T-helper 2 cell treated with Interferon-gamma antibody and Interleukin-4, amounts not matched to agents 5 μg/mL and 100 μg/mL, for 36 hours (primary cell): ENCODE measurements at regions not wholly inside any gene's neighbourhood (a gene's known extent, or its start where the extent isn't known, plus 50 kb on each side); places are given as distances from the start of the nearest gene placed in this dataset.
"Not testable (repeated sequence)": the region's sequence is repeated elsewhere in the genome, so short reads cannot be mapped to it uniquely, and the experiment has no call there.

Experiments used
- DNase-seq: peaks from one replicate; pipeline ENCODE4 v3.0.0; 2021; ENCODE audit warnings: low spot score
- H3K27ac Mint-ChIP-seq: one replicate; pipeline ENCODE4 v1.8.0; 2021; ENCODE audit warnings: mild to moderate bottlenecking, mixed read lengths
- H3K27me3 Mint-ChIP-seq: one replicate; pipeline ENCODE4 v1.8.0; 2021; ENCODE audit warnings: low read depth, mixed read lengths
- H3K36me3 Mint-ChIP-seq: one replicate; pipeline ENCODE4 v1.8.0; 2021; ENCODE audit warnings: low read depth, mixed read lengths
- H3K4me1 Mint-ChIP-seq: one replicate; pipeline ENCODE4 v1.8.0; 2021; ENCODE audit warnings: low read depth, mixed read lengths
- H3K4me3 Mint-ChIP-seq: one replicate; pipeline ENCODE4 v1.8.0; 2022; ENCODE audit warnings: mild to moderate bottlenecking, moderate library complexity, mixed read lengths
- H3K9me3 Mint-ChIP-seq: one replicate; pipeline ENCODE4 v1.8.0; 2021; ENCODE audit warnings: mixed read lengths

- Mint-ChIP-seq H3K4me3 (no peak overlapping the region), H3K9me3 (peaks cover 11% of the 10 kb centered on the region), H3K4me1 (no peaks in the 10 kb centered on the region), H3K27ac (no peak overlapping the region), H3K27me3 (no peaks in the 10 kb centered on the region), H3K36me3 (no peaks in the 10 kb centered on the region)
- DNase-seq: no peak
These were observed 801.1 kb upstream of the SLC35B3 start for GRCh38 chr6:9236443-9236842.

- no peaks in the 10 kb centered on the region for H3K4me1 Mint-ChIP-seq
- no peaks in the 10 kb centered on the region for H3K36me3 Mint-ChIP-seq
- no peak for DNase-seq
- no peak overlapping the region for H3K4me3 Mint-ChIP-seq
- H3K27me3 Mint-ChIP-seq: no peaks in the 10 kb centered on the region
- H3K9me3 Mint-ChIP-seq: peaks cover 11% of the 10 kb centered on the region
- H3K27ac Mint-ChIP-seq: no peak overlapping the region
These were observed 798.3 kb upstream of the SLC35B3 start for GRCh38 chr6:9233686-9234085.

GRCh38 chr6:9233226-9233625, 797.9 kb upstream of the SLC35B3 start:
- Mint-ChIP-seq H3K27me3 (no peaks in the 10 kb centered on the region), H3K4me1 (no peaks in the 10 kb centered on the region), H3K27ac (no peak overlapping the region), H3K4me3 (no peak overlapping the region), H3K9me3 (peaks cover 11% of the 10 kb centered on the region), H3K36me3 (no peaks in the 10 kb centered on the region)
- DNase-seq: no peak

- DNase-seq: no peak
- H3K27me3 Mint-ChIP-seq: no peaks in the 10 kb centered on the region
- H3K36me3 Mint-ChIP-seq: no peaks in the 10 kb centered on the region
- H3K27ac Mint-ChIP-seq: no peak overlapping the region
- no peaks in the 10 kb centered on the region for H3K4me1 Mint-ChIP-seq
- no peak overlapping the region for H3K4me3 Mint-ChIP-seq
- H3K9me3 Mint-ChIP-seq: peaks cover 26% of the 10 kb centered on the region
These were observed 790.1 kb upstream of the SLC35B3 start for GRCh38 chr6:9225441-9225871.

GRCh38 chr6:9224539-9224938, 789.2 kb upstream of the SLC35B3 start:
- no peak overlapping the region for H3K4me3 Mint-ChIP-seq
- H3K36me3 Mint-ChIP-seq: no peaks in the 10 kb centered on the region
- H3K27me3 Mint-ChIP-seq: no peaks in the 10 kb centered on the region
- peaks cover 28% of the 10 kb centered on the region for H3K9me3 Mint-ChIP-seq
- H3K27ac Mint-ChIP-seq: no peak overlapping the region
- H3K4me1 Mint-ChIP-seq: no peaks in the 10 kb centered on the region
- DNase-seq: no peak

- H3K4me3 Mint-ChIP-seq, H3K36me3 Mint-ChIP-seq, H3K4me1 Mint-ChIP-seq, H3K27ac Mint-ChIP-seq, H3K27me3 Mint-ChIP-seq, DNase-seq: not testable (repeated sequence)
- H3K9me3 Mint-ChIP-seq: peaks cover 16% of the 10 kb centered on the region
These were observed 778.4 kb upstream of the SLC35B3 start for GRCh38 chr6:9213717-9214116.

GRCh38 chr6:9208966-9209365, 773.6 kb upstream of the SLC35B3 start:
- H3K4me1 Mint-ChIP-seq: no peaks in the 10 kb centered on the region
- no peak overlapping the region for H3K27ac Mint-ChIP-seq
- no peak for DNase-seq
- H3K9me3 Mint-ChIP-seq: peaks cover 7% of the 10 kb centered on the region
- H3K4me3 Mint-ChIP-seq: no peak overlapping the region
- no peaks in the 10 kb centered on the region for H3K36me3 Mint-ChIP-seq
- no peaks in the 10 kb centered on the region for H3K27me3 Mint-ChIP-seq

GRCh38 chr6:9205645-9206044, 770.3 kb upstream of the SLC35B3 start:
- no peaks in the 10 kb centered on the region for H3K4me1 Mint-ChIP-seq

GRCh38 chr6:9204171-9204570, 768.8 kb upstream of the SLC35B3 start:
- Mint-ChIP-seq H3K36me3 (no peaks in the 10 kb centered on the region), H3K4me3 (no peak overlapping the region), H3K4me1 (no peaks in the 10 kb centered on the region), H3K27me3 (no peaks in the 10 kb centered on the region), H3K27ac (no peak overlapping the region), H3K9me3 (peaks cover 7% of the 10 kb centered on the region)
- DNase-seq: no peak

More at GRCh38 chr6:9205645-9206044, 770.3 kb upstream of the SLC35B3 start:
- DNase-seq: no peak
- Mint-ChIP-seq H3K36me3 (no peaks in the 10 kb centered on the region), H3K27me3 (no peaks in the 10 kb centered on the region), H3K9me3 (peaks cover 7% of the 10 kb centered on the region), H3K4me3 (no peak overlapping the region), H3K27ac (no peak overlapping the region)

- Mint-ChIP-seq H3K9me3 (peaks cover 7% of the 10 kb centered on the region), H3K4me1 (no peaks in the 10 kb centered on the region), H3K36me3 (no peaks in the 10 kb centered on the region), H3K4me3 (no peak overlapping the region), H3K27ac (no peak overlapping the region), H3K27me3 (no peaks in the 10 kb centered on the region)
- DNase-seq: no peak
These were observed 765.4 kb upstream of the SLC35B3 start for GRCh38 chr6:9200712-9201111.

- H3K4me1 Mint-ChIP-seq: no peaks in the 10 kb centered on the region
- H3K9me3 Mint-ChIP-seq: no peaks in the 10 kb centered on the region
- no peaks in the 10 kb centered on the region for H3K36me3 Mint-ChIP-seq
These were observed 762.4 kb upstream of the SLC35B3 start for GRCh38 chr6:9197726-9198125.

GRCh38 chr6:9195322-9195721, 760.0 kb upstream of the SLC35B3 start:
- H3K4me3 Mint-ChIP-seq: no peak overlapping the region
- H3K4me1 Mint-ChIP-seq: no peaks in the 10 kb centered on the region
- H3K9me3 Mint-ChIP-seq: no peaks in the 10 kb centered on the region
- H3K36me3 Mint-ChIP-seq: no peaks in the 10 kb centered on the region
- no peak overlapping the region for H3K27ac Mint-ChIP-seq
- DNase-seq: no peak
- H3K27me3 Mint-ChIP-seq: no peaks in the 10 kb centered on the region

More at GRCh38 chr6:9197726-9198125, 762.4 kb upstream of the SLC35B3 start:
- H3K27me3 Mint-ChIP-seq: no peaks in the 10 kb centered on the region
- H3K4me3 Mint-ChIP-seq: no peak overlapping the region
- H3K27ac Mint-ChIP-seq: no peak overlapping the region
- DNase-seq: no peak

GRCh38 chr6:9192405-9192909, 757.1 kb upstream of the SLC35B3 start:
- Mint-ChIP-seq H3K9me3 (no peaks in the 10 kb centered on the region), H3K27me3 (no peaks in the 10 kb centered on the region), H3K4me1 (no peaks in the 10 kb centered on the region), H3K36me3 (no peaks in the 10 kb centered on the region), H3K27ac (no peak overlapping the region), H3K4me3 (no peak overlapping the region)
- no peak for DNase-seq

- DNase-seq: no peak
- Mint-ChIP-seq H3K27me3 (no peaks in the 10 kb centered on the region), H3K4me1 (no peaks in the 10 kb centered on the region), H3K27ac (no peak overlapping the region), H3K4me3 (no peak overlapping the region), H3K9me3 (peaks cover 13% of the 10 kb centered on the region), H3K36me3 (no peaks in the 10 kb centered on the region)
These were observed 750.8 kb upstream of the SLC35B3 start for GRCh38 chr6:9186148-9186547.

GRCh38 chr6:9178071-9178470, 742.7 kb upstream of the SLC35B3 start:
- no peak for DNase-seq
- peaks cover 13% of the 10 kb centered on the region for H3K9me3 Mint-ChIP-seq
- H3K27me3 Mint-ChIP-seq: no peaks in the 10 kb centered on the region
- H3K4me3 Mint-ChIP-seq: no peak overlapping the region
- no peak overlapping the region for H3K27ac Mint-ChIP-seq
- no peaks in the 10 kb centered on the region for H3K4me1 Mint-ChIP-seq
- no peaks in the 10 kb centered on the region for H3K36me3 Mint-ChIP-seq
